Keratinocyte (primary cell): ENCODE measurements at regions not wholly inside any gene's neighbourhood (a gene's known extent, or its start where the extent isn't known, plus 50 kb on each side); places are given as distances from the start of the nearest gene placed in this dataset.

Source experiments
- DNase-seq: peaks from one replicate; pipeline ENCODE4 v3.0.0-alpha.2; 2011; ENCODE audit warnings: low read depth, missing footprints, low spot score
- FAIRE-seq: peaks from 2 replicates; lab custom pipeline; 2011; peaks lifted over from hg19 to GRCh38; lab: Jason Lieb, UNC
- H2AFZ ChIP-seq: 2 replicates; pipeline ENCODE4 v1.6.0; 2012; ENCODE audit warnings: low read length, control low read depth, inconsistent platforms; ENCODE audit not compliant: control insufficient read depth
- H3K27ac ChIP-seq: 2 replicates; pipeline ENCODE4 v1.5.1; 2011; ENCODE audit warnings: low read length; ENCODE audit not compliant: control insufficient read depth, insufficient read depth
- H3K27me3 ChIP-seq: 3 replicates; pipeline ENCODE4 v1.6.0; 2011; ENCODE audit warnings: low read length; ENCODE audit not compliant: control insufficient read depth, insufficient read depth; ENCODE audit errors: extremely low read depth
- H3K36me3 ChIP-seq, 2 experiments: 2 replicates in 1 of 2; 3 replicates in 1 of 2; pipeline ENCODE4 v1.5.1; 2011; ENCODE audit warnings: low read length in 2 of 2, mild to moderate bottlenecking in 1 of 2; ENCODE audit not compliant: control insufficient read depth in 2 of 2, insufficient read depth in 2 of 2; ENCODE audit errors: extremely low read depth in 1 of 2
- H3K4me1 ChIP-seq: 3 replicates; pipeline ENCODE4 v1.5.1; 2011; ENCODE audit warnings: low read length; ENCODE audit not compliant: control insufficient read depth, insufficient read depth; ENCODE audit errors: extremely low read depth
- H3K4me2 ChIP-seq: 3 replicates; pipeline ENCODE4 v1.6.0; 2011; ENCODE audit warnings: low read depth, low read length; ENCODE audit not compliant: control insufficient read depth, insufficient read depth; ENCODE audit errors: extremely low read depth
- H3K4me3 ChIP-seq, 3 experiments: fragments of 200-600 bp in 1 of 3; sonication (generic) in 1 of 3; 2 replicates in 2 of 3; 3 replicates in 1 of 3; pipeline ENCODE4 v1.5.1; 2011 to 2016; ENCODE audit warnings: low read length in 3 of 3, mild to moderate bottlenecking in 3 of 3, control low read depth in 2 of 3, inconsistent platforms in 1 of 3, low read depth in 1 of 3, mixed read lengths in 1 of 3, mixed run types in 1 of 3, moderate library complexity in 1 of 3; ENCODE audit not compliant: control insufficient read depth in 2 of 3, insufficient read depth in 2 of 3; ENCODE audit errors: extremely low read depth in 1 of 3
- H3K79me2 ChIP-seq: 2 replicates; pipeline ENCODE4 v1.6.0; 2012; ENCODE audit warnings: low read length; ENCODE audit not compliant: control insufficient read depth, insufficient read depth
- H3K9ac ChIP-seq: 3 replicates; pipeline ENCODE4 v1.6.0; 2011; ENCODE audit warnings: low read length; ENCODE audit not compliant: control insufficient read depth, insufficient read depth; ENCODE audit errors: extremely low read depth
- H3K9me1 ChIP-seq: 3 replicates; pipeline ENCODE4 v1.6.0; 2011; ENCODE audit warnings: low read length; ENCODE audit not compliant: control insufficient read depth, insufficient read depth; ENCODE audit errors: extremely low read depth
- H3K9me3 ChIP-seq: 2 replicates; pipeline ENCODE4 v1.5.1; 2012; ENCODE audit warnings: low read depth, low read length; ENCODE audit not compliant: control insufficient read depth
- H4K20me1 ChIP-seq: 3 replicates; pipeline ENCODE4 v1.6.0; 2011; ENCODE audit warnings: low read length; ENCODE audit not compliant: control insufficient read depth, insufficient read depth; ENCODE audit errors: extremely low read depth
- CTCF ChIP-seq, 3 experiments: IDR thresholded peaks in 1 of 3; conservative IDR thresholded peaks in 1 of 3; optimal IDR thresholded peaks in 1 of 3; 2 replicates in 2 of 3; 3 replicates in 1 of 3; pipeline versions ENCODE3 to v1.5.1; 2011; ENCODE audit warnings: low read length in 3 of 3, mild to moderate bottlenecking in 3 of 3, moderate library complexity in 2 of 3, control low read depth in 1 of 3, inconsistent platforms in 1 of 3; ENCODE audit not compliant: insufficient read depth in 2 of 3; ENCODE audit errors: extremely low read depth in 1 of 3
- EZH2 ChIP-seq: IDR thresholded peaks from one replicate; pipeline ENCODE4 v1.6.1; 2012; ENCODE audit warnings: inconsistent platforms, mild to moderate bottlenecking, low read length, moderate library complexity
- dilution Hi-C: fragments of 300-500 bp; cut with MboI; formaldehyde crosslinking; loops from one replicate; pipeline ENCODE4 v1.7.0; 2020; ENCODE audit warnings: low sequenced_read_pairs; ENCODE audit not compliant: extremely low pct_ligation_motif_present

- Histone ChIP-seq H2AFZ (no peak overlapping the region), H3K9ac (no peak overlapping the region), H3K27ac (no peak overlapping the region), H3K9me3 (no peaks in the 10 kb centered on the region), H4K20me1 (no peaks in the 10 kb centered on the region), H3K4me3 (no peak overlapping the region), H3K36me3 (no peaks in the 10 kb centered on the region), H3K4me1 (no peaks in the 10 kb centered on the region), H3K27me3 (no peaks in the 10 kb centered on the region), H3K4me2 (no peak overlapping the region), H3K9me1 (no peaks in the 10 kb centered on the region), H3K79me2 (no peaks in the 10 kb centered on the region)
- dilution Hi-C loops, result no loop called here
- TF ChIP-seq CTCF (optimal IDR thresholded peaks at IDR 0.05 in 1 of 3, IDR thresholded peaks at IDR 0.05 in 1 of 3, conservative IDR thresholded peaks at IDR 0.05 in 1 of 3; ENCODE audit: extremely low read depth in 1 of 3, insufficient read depth in 2 of 3, low read length in 3 of 3) (no peak), EZH2 (no peak)
- FAIRE-seq (no peak), DNase-seq (no peak)
These were observed 965.0 kb downstream of the DCDC2C start for GRCh38 chr2:4668381-4668780.

- Histone ChIP-seq H2AFZ (no peak overlapping the region), H3K79me2 (no peaks in the 10 kb centered on the region), H3K9ac (no peak overlapping the region), H3K9me1 (no peaks in the 10 kb centered on the region), H3K4me1 (no peaks in the 10 kb centered on the region), H3K4me2 (no peak overlapping the region), H3K4me3 (no peak overlapping the region), H3K9me3 (peaks cover 6% of the 10 kb centered on the region), H4K20me1 (no peaks in the 10 kb centered on the region), H3K27ac (no peak overlapping the region), H3K36me3 (no peaks in the 10 kb centered on the region), H3K27me3 (no peaks in the 10 kb centered on the region)
- FAIRE-seq, result no peak
- no peak for DNase-seq
- dilution Hi-C loops, result no loop called here
- TF ChIP-seq EZH2 (no peak), CTCF (optimal IDR thresholded peaks at IDR 0.05 in 1 of 3, IDR thresholded peaks at IDR 0.05 in 1 of 3, conservative IDR thresholded peaks at IDR 0.05 in 1 of 3; ENCODE audit: extremely low read depth in 1 of 3, insufficient read depth in 2 of 3, low read length in 3 of 3) (no peak)
These were observed 967.0 kb downstream of the DCDC2C start for GRCh38 chr2:4670331-4670730.
